GM19043 (cell line): ENCODE measurements at regions not wholly inside any gene's neighbourhood (a gene's known extent, or its start where the extent isn't known, plus 50 kb on each side); places are given as distances from the start of the nearest gene placed in this dataset.
"Not testable (repeated sequence)": the region's sequence is repeated elsewhere in the genome, so short reads cannot be mapped to it uniquely, and the experiment has no call there.

Experiments
- ATAC-seq: cut with Tn5 transposase; IDR thresholded peaks from one replicate; pipeline ENCODE4 v1.9.1; 2021; ENCODE audit warnings: low read depth; ENCODE audit not compliant: unreplicated experiment

- ATAC-seq = not testable (repeated sequence)
These were observed 63.9 kb upstream of the SEC22B start for GRCh38 chr1:120240181-120240580.

GRCh38 chr1:120239351-120239750, 63.0 kb upstream of the SEC22B start:
- ATAC-seq = not testable (repeated sequence)

- not testable (repeated sequence) for ATAC-seq
These were observed 62.5 kb upstream of the SEC22B start for GRCh38 chr1:120238867-120239266.

GRCh38 chr1:120233661-120234018, 57.3 kb upstream of the SEC22B start:
- ATAC-seq = not testable (repeated sequence)

GRCh38 chr1:120232834-120233660, 56.7 kb upstream of the SEC22B start:
- not testable (repeated sequence) for ATAC-seq

- not testable (repeated sequence) for ATAC-seq
These were observed 53.5 kb upstream of the SEC22B start for GRCh38 chr1:120229835-120230234.
